ENCODE measurements at regions not wholly inside any gene's neighbourhood (a gene's known extent, or its start where the extent isn't known, plus 50 kb on each side); places are given as distances from the start of the nearest gene placed in this dataset.

DNA sequence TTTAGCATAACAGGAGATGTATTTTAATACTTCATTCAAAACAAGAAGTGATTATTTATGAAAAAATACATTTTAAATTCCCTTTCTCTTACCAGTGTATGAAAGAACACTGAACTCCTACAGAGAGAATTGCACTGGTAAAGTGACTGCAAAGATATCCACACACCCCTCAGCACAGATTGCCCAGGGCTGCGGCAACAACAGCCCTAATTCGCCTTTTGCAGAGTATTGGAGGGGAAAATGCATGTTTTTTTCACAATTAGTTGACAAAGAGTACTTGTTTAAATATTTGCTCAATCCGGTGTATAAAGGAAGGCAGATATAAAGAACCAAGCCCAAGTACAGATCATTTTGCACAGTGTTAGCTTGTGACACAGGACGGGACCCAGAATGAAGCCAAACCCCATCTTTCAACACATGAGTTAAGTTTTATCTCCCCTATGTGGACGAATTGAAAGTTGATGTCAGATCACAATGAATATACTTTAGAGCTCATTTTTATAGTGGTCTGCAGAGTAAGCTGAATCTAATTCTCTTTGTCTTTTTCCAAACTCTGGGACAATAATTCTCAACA, 551.4 kb upstream of the IGFBP7 start:
- H3K4me1 Mint-ChIP-seq: no peaks in the 10 kb centered on the region
- no peaks in the 10 kb centered on the region for H3K27me3 Mint-ChIP-seq
- CTCF ChIA-PET: no interaction called here
- no peaks in the 10 kb centered on the region for H3K36me3 Mint-ChIP-seq
- H3K27ac Mint-ChIP-seq: no peak overlapping the region
- H3K9me3 Mint-ChIP-seq: no peaks in the 10 kb centered on the region
- no peak overlapping the region for H3K4me3 Mint-ChIP-seq
- DNase-seq: no peak

- H3K27ac Mint-ChIP-seq: no peak overlapping the region
- no peak overlapping the region for H3K4me3 Mint-ChIP-seq
- H3K4me1 Mint-ChIP-seq: no peaks in the 10 kb centered on the region
- no peak for DNase-seq
- CTCF ChIA-PET: no interaction called here
- H3K36me3 Mint-ChIP-seq: no peaks in the 10 kb centered on the region
- H3K9me3 Mint-ChIP-seq: no peaks in the 10 kb centered on the region
- H3K27me3 Mint-ChIP-seq: no peaks in the 10 kb centered on the region
Observed at GRCh38 chr4:57658673-57659072, 548.5 kb upstream of the IGFBP7 start.

DNA sequence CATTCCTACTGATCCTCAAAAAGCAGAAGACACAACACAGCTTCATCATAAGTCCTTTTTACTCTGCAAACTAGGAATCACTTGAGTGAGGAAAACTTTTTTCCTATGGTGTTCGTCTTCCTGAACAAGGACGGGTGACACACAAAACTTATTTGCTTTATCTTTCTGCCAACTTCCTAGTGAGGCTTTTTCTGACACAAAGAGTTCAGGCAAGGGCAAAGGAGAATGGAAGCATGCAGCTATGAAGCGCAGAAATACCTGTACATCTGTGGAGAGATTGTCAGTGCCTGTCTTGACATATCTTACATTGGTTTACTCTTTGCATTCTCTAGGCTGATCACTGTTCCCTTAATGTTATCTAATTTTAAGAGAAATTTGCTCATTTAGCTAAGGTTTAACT, 548.0 kb upstream of the IGFBP7 start:
- no peak overlapping the region for H3K4me3 Mint-ChIP-seq
- no peak for DNase-seq
- no peaks in the 10 kb centered on the region for H3K36me3 Mint-ChIP-seq
- H3K27me3 Mint-ChIP-seq: no peaks in the 10 kb centered on the region
- CTCF ChIA-PET: no interaction called here
- H3K9me3 Mint-ChIP-seq: no peaks in the 10 kb centered on the region
- H3K27ac Mint-ChIP-seq: no peak overlapping the region
- no peaks in the 10 kb centered on the region for H3K4me1 Mint-ChIP-seq

- H3K36me3 Mint-ChIP-seq: no peaks in the 10 kb centered on the region
- H3K4me3 Mint-ChIP-seq: no peak overlapping the region
- H3K4me1 Mint-ChIP-seq: no peaks in the 10 kb centered on the region
- DNase-seq: no peak
- no peaks in the 10 kb centered on the region for H3K27me3 Mint-ChIP-seq
- no peak overlapping the region for H3K27ac Mint-ChIP-seq
- CTCF ChIA-PET: no interaction called here
- H3K9me3 Mint-ChIP-seq: no peaks in the 10 kb centered on the region
Observed at GRCh38 chr4:57655342-57655741, 545.2 kb upstream of the IGFBP7 start.

DNA sequence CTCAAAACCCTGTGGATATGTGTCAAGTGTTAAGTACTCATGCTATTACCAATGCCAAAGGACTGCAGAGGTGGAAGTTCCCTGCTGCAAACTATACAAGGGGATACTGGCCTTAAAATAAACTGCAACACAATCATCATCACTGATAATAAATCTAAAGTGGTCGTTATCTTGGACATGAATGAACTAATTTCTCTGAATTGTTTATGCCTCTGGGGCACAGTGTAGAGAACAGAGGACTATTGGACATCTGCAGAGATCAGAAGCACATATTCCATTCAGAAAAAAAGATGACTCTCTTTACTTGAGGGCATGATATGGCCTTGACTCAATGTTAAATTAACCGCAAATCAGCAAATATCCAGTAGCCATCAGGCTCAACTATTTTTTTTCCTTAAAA, 542.6 kb upstream of the IGFBP7 start:
- Mint-ChIP-seq H3K4me1 (no peaks in the 10 kb centered on the region), H3K36me3 (no peaks in the 10 kb centered on the region), H3K4me3 (no peak overlapping the region), H3K27me3 (no peaks in the 10 kb centered on the region), H3K9me3 (no peaks in the 10 kb centered on the region), H3K27ac (no peak overlapping the region)
- DNase-seq: no peak
- CTCF ChIA-PET: no interaction called here

DNA sequence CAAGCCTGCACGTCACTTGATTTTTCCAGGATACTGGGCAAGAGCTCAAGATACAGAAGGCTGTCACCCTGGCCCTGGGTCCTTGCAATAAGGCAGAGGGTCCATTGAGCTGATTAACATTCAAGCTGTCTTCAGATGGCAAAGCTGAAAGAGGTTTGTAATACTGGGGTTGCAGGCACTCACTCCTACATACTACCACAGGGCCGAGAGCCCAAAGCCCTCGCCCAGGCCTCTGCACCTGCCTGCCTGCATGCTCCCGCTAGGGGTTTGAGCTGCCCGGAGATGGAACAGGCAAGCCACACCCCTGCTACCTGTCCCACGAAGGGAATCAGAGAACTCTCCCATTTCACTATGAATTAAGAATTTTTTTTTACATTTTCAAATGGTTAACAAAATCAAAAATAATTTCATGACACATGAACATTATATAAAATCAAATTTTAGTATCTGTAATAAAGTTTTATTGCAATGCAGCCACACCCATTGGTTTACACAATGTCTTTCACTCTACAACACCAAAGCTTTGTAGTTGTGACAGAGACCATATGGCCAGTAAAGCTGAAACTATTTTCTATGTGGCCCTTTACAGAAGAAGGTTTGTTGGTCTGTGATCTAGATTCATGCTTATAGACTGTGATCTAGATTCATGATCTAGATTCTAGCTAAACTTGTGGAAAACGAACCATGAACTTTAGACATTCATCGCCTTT, 530.4 kb upstream of the IGFBP7 start:
- Mint-ChIP-seq H3K4me1 (no peaks in the 10 kb centered on the region), H3K27ac (no peak overlapping the region), H3K9me3 (no peaks in the 10 kb centered on the region), H3K4me3 (no peak overlapping the region), H3K27me3 (no peaks in the 10 kb centered on the region), H3K36me3 (no peaks in the 10 kb centered on the region)
- CTCF ChIA-PET: no interaction called here
- DNase-seq: no peak

DNA sequence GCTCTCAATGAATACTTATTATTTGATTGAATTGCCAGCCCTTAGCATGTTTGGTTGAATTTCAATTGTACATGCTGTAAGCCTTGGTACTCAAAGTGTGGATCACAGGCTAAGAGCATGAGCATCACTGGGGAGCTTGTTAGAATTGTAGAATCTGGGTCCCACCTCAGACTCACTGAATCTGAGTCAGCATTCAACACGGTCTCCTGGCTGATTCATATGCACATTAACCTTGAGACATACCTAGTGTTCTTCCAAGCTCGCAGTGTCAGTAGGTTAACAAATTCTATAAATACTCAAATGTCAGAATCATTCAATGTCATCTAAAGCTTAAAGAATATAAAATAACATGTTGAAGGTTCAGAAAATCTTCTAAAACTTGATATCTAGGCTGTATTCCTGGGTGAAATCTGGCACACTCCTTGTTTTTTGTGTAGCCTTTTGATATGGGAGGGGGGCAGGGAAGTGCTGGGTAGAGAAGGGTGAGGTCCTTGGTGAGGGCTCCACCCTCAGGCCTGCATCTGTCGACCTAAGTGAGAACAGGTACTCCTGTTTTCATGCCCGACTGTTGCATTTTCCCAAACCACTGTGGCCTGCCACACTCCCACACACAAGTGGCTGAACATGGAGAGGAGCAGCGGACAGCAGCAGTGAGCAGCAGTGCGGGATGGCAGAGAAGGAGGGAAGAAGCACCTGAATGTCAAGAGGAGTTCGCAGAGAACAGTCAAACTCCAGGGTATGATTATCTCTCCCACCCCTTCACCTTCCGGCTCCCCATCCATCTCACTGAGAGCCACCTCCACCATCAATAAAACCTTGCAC, 529.6 kb upstream of the IGFBP7 start:
- Mint-ChIP-seq H3K4me3 (no peak overlapping the region), H3K27me3 (no peaks in the 10 kb centered on the region), H3K36me3 (no peaks in the 10 kb centered on the region), H3K9me3 (no peaks in the 10 kb centered on the region), H3K4me1 (no peaks in the 10 kb centered on the region), H3K27ac (no peak overlapping the region)
- no peak for DNase-seq
- CTCF ChIA-PET: no interaction called here

DNA sequence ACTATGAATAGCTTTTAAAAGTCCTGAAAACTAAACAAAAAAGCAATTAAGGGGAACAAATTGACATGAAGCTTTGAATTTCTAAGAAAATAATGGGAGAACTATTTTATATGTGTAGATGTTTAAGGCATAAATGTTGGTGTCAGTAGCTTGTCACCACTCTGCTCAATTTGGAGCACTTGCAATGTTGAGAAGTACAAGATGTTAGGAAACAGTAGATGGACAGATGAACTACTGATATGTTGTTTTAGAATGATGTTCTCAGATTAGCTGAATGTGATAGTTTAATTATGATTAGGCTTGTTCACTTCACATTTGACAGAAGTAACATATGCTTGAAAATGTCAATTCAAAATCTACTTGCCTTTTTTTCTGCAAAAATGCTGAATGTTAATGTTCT, 525.7 kb upstream of the IGFBP7 start:
- Mint-ChIP-seq H3K4me3 (no peak overlapping the region), H3K36me3 (no peaks in the 10 kb centered on the region), H3K27me3 (no peaks in the 10 kb centered on the region), H3K4me1 (no peaks in the 10 kb centered on the region), H3K9me3 (no peaks in the 10 kb centered on the region), H3K27ac (no peak overlapping the region)
- CTCF ChIA-PET: no interaction called here
- DNase-seq: no peak

DNA sequence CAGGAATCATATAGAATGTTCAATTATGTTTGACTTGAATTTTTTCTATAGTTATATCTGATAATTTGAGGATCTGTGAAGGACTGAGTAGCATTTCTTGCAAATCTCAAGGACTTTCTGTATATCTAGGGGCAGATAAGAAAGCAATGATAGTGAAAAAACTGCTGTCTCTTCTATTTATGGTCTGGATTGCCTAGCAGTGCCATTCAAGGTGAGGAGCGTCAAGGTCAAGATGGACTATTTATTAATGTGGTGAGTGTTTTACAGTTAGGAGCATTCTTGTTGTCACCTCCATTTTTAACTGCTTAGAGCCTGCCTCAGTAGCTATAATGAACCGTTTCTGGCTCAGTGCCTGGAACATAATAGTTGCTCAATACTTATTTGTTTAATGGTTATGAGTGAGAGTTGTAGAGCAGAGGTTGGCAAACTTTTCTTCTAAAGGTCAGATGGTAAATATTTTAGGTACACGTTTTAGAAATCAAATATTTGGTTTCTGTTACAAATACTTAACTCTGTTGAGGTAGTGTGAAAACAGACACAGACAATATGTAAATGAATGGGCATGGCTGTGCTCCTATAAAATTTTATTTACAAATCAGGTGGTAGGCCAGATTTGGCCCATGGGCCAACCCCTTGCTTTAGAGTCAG, 523.2 kb upstream of the IGFBP7 start:
- Mint-ChIP-seq H3K9me3 (no peaks in the 10 kb centered on the region), H3K4me3 (no peak overlapping the region)
- CTCF ChIA-PET: no interaction called here

GRCh38 chr4:57632564-57632963, 522.4 kb upstream of the IGFBP7 start:
- H3K27me3 Mint-ChIP-seq: no peaks in the 10 kb centered on the region

More for the DNA sequence above, 523.2 kb upstream of the IGFBP7 start:
- H3K36me3 Mint-ChIP-seq: no peaks in the 10 kb centered on the region
- H3K27ac Mint-ChIP-seq: no peak overlapping the region
- H3K4me1 Mint-ChIP-seq: no peaks in the 10 kb centered on the region
- no peak for DNase-seq
- H3K27me3 Mint-ChIP-seq: no peaks in the 10 kb centered on the region

DNA sequence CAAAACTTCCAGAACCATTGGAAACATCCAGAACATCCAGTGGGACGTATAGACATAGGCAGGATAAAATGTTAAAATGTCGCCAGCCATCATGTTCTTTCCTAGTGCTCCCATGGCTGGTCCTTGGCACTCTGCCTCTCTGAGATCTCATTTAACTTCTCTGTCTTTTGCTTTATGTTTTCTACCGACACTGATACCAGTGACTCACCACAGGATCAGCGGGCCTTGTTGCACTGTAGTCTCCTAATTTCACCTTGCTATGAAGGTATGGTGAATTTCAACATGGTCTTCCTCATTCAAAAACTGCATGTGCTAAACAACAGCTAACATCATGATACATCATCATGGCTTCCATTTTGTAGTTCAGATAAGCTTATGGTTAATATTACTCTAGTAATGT, 521.0 kb upstream of the IGFBP7 start:
- no peak for DNase-seq
- H3K27ac Mint-ChIP-seq: no peak overlapping the region
- H3K4me1 Mint-ChIP-seq: no peaks in the 10 kb centered on the region

More at GRCh38 chr4:57632564-57632963, 522.4 kb upstream of the IGFBP7 start:
- DNase-seq: no peak
- no peaks in the 10 kb centered on the region for H3K4me1 Mint-ChIP-seq
- no peak overlapping the region for H3K27ac Mint-ChIP-seq
- CTCF ChIA-PET: no interaction called here
- no peaks in the 10 kb centered on the region for H3K36me3 Mint-ChIP-seq
- no peak overlapping the region for H3K4me3 Mint-ChIP-seq
- H3K9me3 Mint-ChIP-seq: no peaks in the 10 kb centered on the region

DNA sequence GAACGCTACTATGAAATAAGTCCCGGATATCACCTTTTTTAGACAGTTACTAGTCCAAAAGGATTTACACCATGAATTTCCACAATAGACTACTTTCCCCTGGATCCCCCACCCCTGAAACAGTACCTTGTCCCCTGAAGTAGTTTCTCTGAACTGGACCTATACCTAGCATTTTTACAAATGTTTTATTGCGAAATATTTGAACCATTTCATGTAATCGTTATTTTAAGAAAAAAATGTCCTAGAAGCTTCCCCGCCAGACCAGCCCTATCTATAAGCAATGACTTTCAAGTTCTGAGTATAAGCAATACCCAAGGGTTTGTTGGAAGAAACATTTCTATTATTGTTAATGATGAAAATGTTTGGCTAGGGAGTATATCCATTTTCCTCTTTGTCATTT, 517.8 kb upstream of the IGFBP7 start:
- H3K27ac Mint-ChIP-seq: no peak overlapping the region
- no peaks in the 10 kb centered on the region for H3K4me1 Mint-ChIP-seq
- no peaks in the 10 kb centered on the region for H3K27me3 Mint-ChIP-seq
- CTCF ChIA-PET: no interaction called here
- no peak for DNase-seq
- no peaks in the 10 kb centered on the region for H3K36me3 Mint-ChIP-seq
- H3K4me3 Mint-ChIP-seq: no peak overlapping the region
- H3K9me3 Mint-ChIP-seq: peaks cover 7% of the 10 kb centered on the region

More for the DNA sequence above, 521.0 kb upstream of the IGFBP7 start:
- Mint-ChIP-seq H3K27me3 (no peaks in the 10 kb centered on the region), H3K36me3 (no peaks in the 10 kb centered on the region), H3K9me3 (peaks cover 3% of the 10 kb centered on the region), H3K4me3 (no peak overlapping the region)
- CTCF ChIA-PET: no interaction called here

GRCh38 chr4:57614257-57614932, 504.2 kb upstream of the IGFBP7 start:
- no peak overlapping the region for H3K27ac Mint-ChIP-seq
- no peak overlapping the region for H3K4me3 Mint-ChIP-seq
- H3K4me1 Mint-ChIP-seq: no peaks in the 10 kb centered on the region
- H3K9me3 Mint-ChIP-seq: peaks cover 3% of the 10 kb centered on the region
- H3K27me3 Mint-ChIP-seq: no peaks in the 10 kb centered on the region
- no peaks in the 10 kb centered on the region for H3K36me3 Mint-ChIP-seq
- CTCF ChIA-PET: no interaction called here
- DNase-seq: no peak

GRCh38 chr4:57612279-57612678, 502.1 kb upstream of the IGFBP7 start:
- H3K9me3 Mint-ChIP-seq: peaks cover 3% of the 10 kb centered on the region
- H3K36me3 Mint-ChIP-seq: no peaks in the 10 kb centered on the region
- H3K4me1 Mint-ChIP-seq: no peaks in the 10 kb centered on the region
- H3K4me3 Mint-ChIP-seq: no peak overlapping the region
- no peak for DNase-seq
- CTCF ChIA-PET: no interaction called here
- no peaks in the 10 kb centered on the region for H3K27me3 Mint-ChIP-seq
- H3K27ac Mint-ChIP-seq: no peak overlapping the region
